Fibroblast of skin of left quadriceps (primary cell): ENCODE measurements at regions not wholly inside any gene's neighbourhood (a gene's known extent, or its start where the extent isn't known, plus 50 kb on each side); places are given as distances from the start of the nearest gene placed in this dataset.
"Not testable (repeated sequence)": the region's sequence is repeated elsewhere in the genome, so short reads cannot be mapped to it uniquely, and the experiment has no call there.

ENCODE experiments used
- DNase-seq, 2 experiments: peaks; one replicate each; pipeline ENCODE4 v3.0.0-alpha.2; 2013; ENCODE audit warnings: low read depth in 2 of 2

- no peak for DNase-seq
Observed at GRCh38 chr13:53379485-53379884, 350.9 kb downstream of the OLFM4 start.

- DNase-seq = no peak
Observed at GRCh38 chr13:53382008-53382407, 353.4 kb downstream of the OLFM4 start.

GRCh38 chr13:53398051-53398450 is 369.4 kb downstream of the OLFM4 start:
- DNase-seq = no peak

GRCh38 chr13:53405616-53406015 is 377.0 kb downstream of the OLFM4 start:
- no peak for DNase-seq

- no peak for DNase-seq
Observed at GRCh38 chr13:53408306-53408705, 379.7 kb downstream of the OLFM4 start.

GRCh38 chr13:53408847-53409568 is 380.4 kb downstream of the OLFM4 start:
- DNase-seq = no peak

- no peak for DNase-seq
Observed at GRCh38 chr13:53411463-53411862, 382.9 kb downstream of the OLFM4 start.

GRCh38 chr13:53415135-53415534 is 386.5 kb downstream of the OLFM4 start:
- DNase-seq = no peak

GRCh38 chr13:53417601-53418000 is 389.0 kb downstream of the OLFM4 start:
- DNase-seq = no peak

GRCh38 chr13:53422415-53422814 is 393.8 kb downstream of the OLFM4 start:
- DNase-seq = no peak

- no peak for DNase-seq
Observed at GRCh38 chr13:53436396-53436795, 407.8 kb downstream of the OLFM4 start.

- DNase-seq = no peak
Observed at GRCh38 chr13:53439439-53440225, 411.0 kb downstream of the OLFM4 start.

- DNase-seq = no peak
Observed at GRCh38 chr13:53442979-53443378, 414.4 kb downstream of the OLFM4 start.

- no peak for DNase-seq
Observed at GRCh38 chr13:53445686-53446085, 417.1 kb downstream of the OLFM4 start.

GRCh38 chr13:53447456-53447855 is 418.8 kb downstream of the OLFM4 start:
- DNase-seq = no peak

- no peak for DNase-seq
Observed at GRCh38 chr13:53447863-53448262, 419.2 kb downstream of the OLFM4 start.

GRCh38 chr13:53452263-53452808 is 423.7 kb downstream of the OLFM4 start:
- not testable (repeated sequence) for DNase-seq

- no peak for DNase-seq
Observed at GRCh38 chr13:53460796-53461195, 432.2 kb downstream of the OLFM4 start.

- no peak for DNase-seq
Observed at GRCh38 chr13:53463106-53463505, 434.5 kb downstream of the OLFM4 start.

- no peak for DNase-seq
Observed at GRCh38 chr13:53466576-53466975, 438.0 kb downstream of the OLFM4 start.

- no peak for DNase-seq
Observed at GRCh38 chr13:53473397-53473796, 444.8 kb downstream of the OLFM4 start.

GRCh38 chr13:53474878-53475277 is 446.3 kb downstream of the OLFM4 start:
- DNase-seq = peak in 1 of 2 experiments; percentile 0

- no peak for DNase-seq
Observed at GRCh38 chr13:53490752-53491151, 462.1 kb downstream of the OLFM4 start.
